C4-2B (cell line): ENCODE measurements at regions not wholly inside any gene's neighbourhood (a gene's known extent, or its start where the extent isn't known, plus 50 kb on each side); places are given as distances from the start of the nearest gene placed in this dataset.

Source experiments
- H3K27ac ChIP-seq: fragments of 450-650 bp; 2 replicates; pipeline ENCODE4 v1.5.1; 2017
- ZFX ChIP-seq: fragments of 450-650 bp; IDR thresholded peaks from 2 replicates; pipeline ENCODE4 v1.6.1; 2017
- TF ChIP-seq, protein P1 (sequence below): fragments of 450-650 bp; conservative IDR thresholded peaks from 2 replicates; pipeline ENCODE4 v1.5.1; 2017; ENCODE audit warnings: mild to moderate bottlenecking

DNA sequence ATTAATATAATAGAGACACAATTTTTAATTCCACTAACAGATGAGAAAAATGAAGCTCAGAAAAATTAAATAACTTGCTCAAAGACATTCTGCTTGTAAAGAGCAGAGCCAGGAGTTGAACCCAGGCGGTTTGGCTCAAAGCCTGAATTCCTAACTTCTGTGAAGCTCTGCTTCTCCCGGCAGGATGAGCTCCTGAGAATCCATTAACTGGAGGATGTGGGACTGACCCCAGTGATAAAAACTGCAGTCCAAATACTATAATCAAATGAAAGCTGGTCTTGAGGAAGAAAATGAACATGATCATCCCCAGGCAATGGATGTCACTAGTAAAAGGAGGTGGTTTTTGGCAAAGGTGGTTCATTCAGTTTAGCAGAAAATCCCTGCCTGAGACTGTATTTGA is 898.2 kb downstream of the CCSER2 start:
- no peak overlapping the region for H3K27ac ChIP-seq
- no peak for TF ChIP-seq ZFX
- TF ChIP-seq, protein P1, sequence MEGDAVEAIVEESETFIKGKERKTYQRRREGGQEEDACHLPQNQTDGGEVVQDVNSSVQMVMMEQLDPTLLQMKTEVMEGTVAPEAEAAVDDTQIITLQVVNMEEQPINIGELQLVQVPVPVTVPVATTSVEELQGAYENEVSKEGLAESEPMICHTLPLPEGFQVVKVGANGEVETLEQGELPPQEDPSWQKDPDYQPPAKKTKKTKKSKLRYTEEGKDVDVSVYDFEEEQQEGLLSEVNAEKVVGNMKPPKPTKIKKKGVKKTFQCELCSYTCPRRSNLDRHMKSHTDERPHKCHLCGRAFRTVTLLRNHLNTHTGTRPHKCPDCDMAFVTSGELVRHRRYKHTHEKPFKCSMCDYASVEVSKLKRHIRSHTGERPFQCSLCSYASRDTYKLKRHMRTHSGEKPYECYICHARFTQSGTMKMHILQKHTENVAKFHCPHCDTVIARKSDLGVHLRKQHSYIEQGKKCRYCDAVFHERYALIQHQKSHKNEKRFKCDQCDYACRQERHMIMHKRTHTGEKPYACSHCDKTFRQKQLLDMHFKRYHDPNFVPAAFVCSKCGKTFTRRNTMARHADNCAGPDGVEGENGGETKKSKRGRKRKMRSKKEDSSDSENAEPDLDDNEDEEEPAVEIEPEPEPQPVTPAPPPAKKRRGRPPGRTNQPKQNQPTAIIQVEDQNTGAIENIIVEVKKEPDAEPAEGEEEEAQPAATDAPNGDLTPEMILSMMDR: no peak

GRCh38 chr10:85228726-85229125 is 900.3 kb downstream of the CCSER2 start:
- no peak overlapping the region for H3K27ac ChIP-seq
- TF ChIP-seq ZFX: no peak
- TF ChIP-seq, protein P1: no peak

DNA sequence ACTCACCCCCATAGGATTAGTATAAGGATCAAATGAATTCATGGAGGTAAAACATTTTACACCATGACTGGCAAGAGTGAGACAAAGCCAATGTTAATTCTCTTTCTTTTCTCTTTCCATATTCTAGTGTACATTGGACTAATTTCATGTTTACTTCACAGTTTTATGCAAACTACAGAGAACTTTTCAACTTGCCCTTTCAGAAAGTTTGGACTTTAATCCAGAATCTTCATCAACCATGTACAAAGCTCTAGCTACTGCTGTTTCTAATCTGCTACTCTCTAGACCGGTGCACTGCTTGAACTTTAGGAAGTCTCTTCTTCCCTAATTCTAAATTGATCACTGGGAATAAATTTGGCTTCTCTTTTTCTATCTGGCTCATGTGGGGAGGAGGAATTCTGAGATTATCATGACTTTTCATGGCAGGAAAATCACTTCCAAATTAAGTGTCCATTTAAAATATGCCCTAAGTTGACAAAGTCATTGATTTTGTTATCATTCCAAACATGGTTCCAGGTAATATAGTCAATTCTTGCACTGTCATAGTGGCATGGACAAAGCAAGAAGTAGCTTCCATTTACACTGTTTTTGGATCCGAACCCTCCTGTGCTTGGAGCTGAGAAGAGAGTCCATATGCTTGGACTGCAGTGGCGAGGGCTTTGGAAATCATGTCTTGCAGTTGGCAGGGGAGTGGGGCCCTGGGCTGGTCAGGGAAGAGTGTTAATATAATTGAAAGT is 903.3 kb downstream of the CCSER2 start:
- H3K27ac ChIP-seq: no peak overlapping the region
- TF ChIP-seq, protein P1: no peak
- TF ChIP-seq ZFX: no peak

DNA sequence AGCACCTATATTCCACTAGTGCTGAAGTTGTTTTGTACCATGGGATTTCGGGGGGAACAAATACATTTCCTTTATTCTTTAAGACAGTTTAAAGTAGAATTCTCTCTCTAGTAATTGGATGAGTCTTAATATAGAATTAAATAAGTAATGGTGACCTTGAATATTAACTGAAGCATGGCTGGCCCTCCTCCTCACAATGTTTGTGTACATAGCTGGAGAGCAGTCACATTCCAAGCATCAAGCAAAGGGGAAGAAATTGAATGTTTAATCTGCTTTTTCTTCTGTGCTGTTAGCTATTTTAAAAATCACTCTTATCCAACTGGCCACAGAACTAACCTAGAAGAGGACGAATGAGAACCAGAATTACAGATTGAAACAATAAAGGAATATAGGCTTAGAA is 906.9 kb downstream of the CCSER2 start:
- TF ChIP-seq, protein P1: no peak
- TF ChIP-seq ZFX: no peak

DNA sequence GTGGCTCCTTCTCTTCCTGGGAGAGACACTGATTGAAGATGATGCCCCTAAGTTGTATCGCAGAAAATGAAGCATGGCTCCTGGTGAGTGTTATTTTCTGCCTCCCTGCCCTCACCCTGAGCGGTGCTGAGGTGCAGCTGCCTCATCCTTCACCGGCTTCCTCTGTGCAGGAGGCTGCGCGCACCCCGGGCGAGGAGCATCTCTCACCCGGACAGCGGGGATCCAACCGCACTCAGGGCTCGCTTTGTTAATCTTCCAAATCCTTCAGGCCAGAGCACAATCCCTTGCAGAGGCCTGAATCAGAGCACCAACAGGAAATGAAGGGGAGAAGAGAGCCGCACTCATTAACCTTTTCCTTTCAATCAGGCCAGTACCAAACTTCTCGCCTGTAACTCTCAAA is 910.3 kb downstream of the CCSER2 start:
- TF ChIP-seq ZFX: no peak
- no peak overlapping the region for H3K27ac ChIP-seq

More for the DNA sequence above, 906.9 kb downstream of the CCSER2 start:
- no peak overlapping the region for H3K27ac ChIP-seq

DNA sequence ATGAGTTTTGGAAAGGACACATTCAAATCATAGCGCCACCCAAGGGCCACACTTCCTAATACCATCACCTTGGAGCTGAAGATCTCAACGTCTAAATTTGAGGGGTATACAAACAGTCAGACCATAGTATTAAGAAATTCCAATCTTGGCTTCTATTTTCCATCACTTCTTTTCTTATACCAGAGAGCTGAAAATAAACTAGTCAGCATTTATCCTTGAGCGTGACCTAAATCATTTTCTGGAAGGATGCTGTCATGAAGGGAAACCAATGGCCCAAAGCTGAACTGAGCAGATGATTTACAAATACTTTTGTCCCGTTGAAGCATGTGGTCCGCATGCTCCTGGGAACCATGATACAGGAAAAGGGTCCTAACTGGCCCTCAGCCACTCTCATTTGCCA is 921.9 kb downstream of the CCSER2 start:
- no peak overlapping the region for H3K27ac ChIP-seq
- no peak for TF ChIP-seq ZFX
- TF ChIP-seq, protein P1: no peak

- no peak for TF ChIP-seq ZFX
- TF ChIP-seq, protein P1: no peak
Measured at GRCh38 chr10:85256481-85256880, 928.1 kb downstream of the CCSER2 start.

GRCh38 chr10:85259908-85260307 is 931.5 kb downstream of the CCSER2 start:
- TF ChIP-seq, protein P1: no peak
- TF ChIP-seq ZFX: no peak
- no peak overlapping the region for H3K27ac ChIP-seq

More at GRCh38 chr10:85256481-85256880, 928.1 kb downstream of the CCSER2 start:
- no peak overlapping the region for H3K27ac ChIP-seq
